GM21367 (cell line): ENCODE measurements at regions not wholly inside any gene's neighbourhood (a gene's known extent, or its start where the extent isn't known, plus 50 kb on each side); places are given as distances from the start of the nearest gene placed in this dataset.
"Not testable (repeated sequence)": the region's sequence is repeated elsewhere in the genome, so short reads cannot be mapped to it uniquely, and the experiment has no call there.

Experiments used
- ATAC-seq: cut with Tn5 transposase; IDR thresholded peaks from one replicate; pipeline ENCODE4 v1.9.1; 2021; ENCODE audit not compliant: unreplicated experiment

- ATAC-seq = not testable (repeated sequence)
These were observed 64.5 kb downstream of the SLC30A10 start for GRCh38 chr1:219863816-219864215.

DNA sequence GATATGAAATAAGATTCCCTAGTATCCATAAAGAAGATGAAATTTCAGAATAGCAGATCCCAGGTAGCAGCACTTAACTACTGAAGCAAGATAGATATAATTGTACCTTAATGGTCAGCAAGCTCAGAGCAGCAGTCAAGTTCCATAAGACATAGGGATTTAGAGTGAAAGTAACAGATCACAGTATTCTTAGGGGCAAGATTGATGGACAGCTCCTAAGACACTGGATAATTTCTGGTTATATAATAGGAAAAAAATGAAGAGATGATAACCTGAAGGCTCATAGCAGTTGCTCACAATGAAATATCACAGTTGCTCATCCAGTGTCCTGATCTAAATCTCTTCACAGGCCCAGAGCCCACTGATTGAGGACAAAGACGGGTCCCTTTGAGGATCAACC is 66.0 kb downstream of the SLC30A10 start:
- no peak for ATAC-seq

DNA sequence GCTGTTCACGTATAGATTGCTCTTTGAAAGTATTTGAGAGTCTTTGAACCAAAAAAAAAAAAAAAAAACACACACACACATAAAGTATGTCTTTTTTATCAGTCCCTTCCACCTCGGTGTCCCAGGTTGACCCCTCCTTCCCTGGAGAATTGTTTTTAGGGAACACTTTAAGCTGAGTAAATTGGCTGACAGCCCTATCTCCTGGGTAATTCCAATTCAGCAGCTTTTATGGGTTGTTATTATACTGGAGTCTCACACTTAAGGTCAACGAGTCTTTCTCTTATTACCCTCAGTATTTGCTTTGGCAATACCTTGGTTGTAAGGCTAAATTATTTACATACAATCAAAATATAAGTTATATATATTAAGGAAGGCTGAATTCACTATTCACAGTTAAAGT is 69.4 kb downstream of the SLC30A10 start:
- ATAC-seq = no peak

- no peak for ATAC-seq
These were observed 81.0 kb downstream of the SLC30A10 start for GRCh38 chr1:219847215-219847855.

GRCh38 chr1:219839595-219839994 is 88.8 kb downstream of the SLC30A10 start:
- not testable (repeated sequence) for ATAC-seq

DNA sequence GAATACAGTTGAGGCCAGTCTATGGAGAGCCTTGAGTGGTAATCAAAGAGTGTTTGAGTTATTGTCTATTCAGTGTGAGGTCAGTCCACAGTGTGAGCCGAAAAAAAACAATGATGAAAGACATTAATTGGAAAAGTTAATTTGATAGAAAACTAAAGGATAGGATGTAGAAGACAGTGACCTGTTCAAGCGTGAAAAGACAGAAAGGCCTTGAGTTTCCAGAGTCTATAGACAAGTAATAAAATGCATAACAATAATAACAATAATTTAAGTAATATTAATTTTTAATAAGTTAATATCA is 90.4 kb downstream of the SLC30A10 start:
- no peak for ATAC-seq

DNA sequence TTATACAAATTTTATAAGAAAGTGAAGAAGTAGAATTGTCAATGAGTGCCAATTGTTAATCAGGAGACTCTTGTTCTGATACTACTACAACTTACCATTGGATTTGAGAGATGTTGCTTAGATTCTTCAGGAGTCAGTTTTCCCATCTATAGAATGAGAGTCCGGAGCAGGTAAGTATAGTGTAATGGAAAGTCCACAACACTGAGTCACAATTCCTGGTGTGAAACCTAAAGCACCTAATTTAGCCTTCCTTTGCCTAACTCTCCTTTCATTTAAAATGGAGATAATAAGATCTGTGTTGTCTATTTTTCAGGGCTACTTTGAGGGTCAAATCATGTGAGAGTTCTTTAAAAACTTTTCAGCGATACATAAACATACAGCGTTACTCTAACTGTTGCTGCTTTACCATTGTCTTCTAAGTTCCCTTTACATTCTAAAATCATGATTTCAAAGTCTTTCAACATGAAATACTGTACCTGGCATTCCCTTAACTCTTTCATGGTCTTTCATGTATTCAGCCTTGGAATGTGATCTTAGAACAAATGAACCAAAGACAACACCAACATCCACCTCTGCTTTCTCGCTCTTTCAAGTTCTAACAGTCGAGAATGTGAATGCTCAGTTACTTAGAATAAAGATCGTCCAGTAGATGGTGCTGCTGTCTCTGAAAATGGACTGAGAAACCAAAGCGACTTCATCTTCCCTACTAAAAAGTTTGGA is 90.9 kb downstream of the SLC30A10 start:
- ATAC-seq = peak; percentile 73

DNA sequence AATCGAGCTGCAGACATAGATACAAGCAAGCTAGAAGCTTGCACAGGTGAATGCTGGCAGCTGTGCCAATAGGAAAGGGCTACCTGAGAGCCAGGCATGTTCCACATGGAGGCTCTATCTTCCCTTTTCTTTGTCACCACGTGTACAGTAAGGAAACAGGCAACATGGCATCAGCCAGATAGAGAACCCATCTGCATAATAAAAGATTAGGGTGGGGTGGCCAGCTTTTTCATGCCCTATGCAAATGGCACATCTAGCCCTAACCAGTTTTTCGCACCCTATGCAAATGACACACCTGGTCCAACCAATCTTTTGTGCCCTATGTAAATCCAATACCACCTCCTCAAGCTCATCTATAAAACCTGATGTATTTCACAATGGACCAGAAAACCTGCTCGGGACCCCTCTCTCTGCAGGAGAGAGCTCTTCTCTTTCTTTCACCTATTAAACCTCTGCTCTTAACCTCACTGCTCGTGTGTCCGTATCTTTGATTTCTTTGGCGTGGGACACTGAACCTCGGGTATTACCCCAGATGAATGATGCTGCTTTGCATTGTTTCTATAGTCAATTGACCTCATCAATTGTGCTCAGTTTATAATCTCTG is 93.9 kb downstream of the SLC30A10 start:
- no peak for ATAC-seq

GRCh38 chr1:219833214-219833815 is 95.0 kb downstream of the SLC30A10 start:
- ATAC-seq = no peak

DNA sequence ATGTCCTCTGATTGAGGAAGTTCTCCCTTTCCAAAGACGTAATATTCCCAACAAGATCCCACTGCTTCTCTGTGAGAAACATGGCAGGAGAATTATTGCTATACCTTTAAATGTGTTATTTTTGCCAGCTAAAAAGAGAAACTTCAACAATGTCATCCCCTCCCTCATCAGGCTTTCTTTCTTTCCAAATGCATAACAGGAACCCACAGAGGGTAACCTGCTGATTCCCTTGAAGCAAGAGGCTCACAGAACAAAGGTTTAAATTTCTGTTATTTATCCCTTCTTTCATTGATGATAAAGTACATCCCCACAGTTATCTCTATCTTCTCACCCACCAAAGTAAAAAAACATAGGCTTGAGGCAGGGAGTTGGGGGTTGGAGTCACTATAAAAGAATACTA is 102.1 kb downstream of the SLC30A10 start:
- no peak for ATAC-seq

GRCh38 chr1:219825355-219825754 is 103.0 kb downstream of the SLC30A10 start:
- ATAC-seq = no peak

DNA sequence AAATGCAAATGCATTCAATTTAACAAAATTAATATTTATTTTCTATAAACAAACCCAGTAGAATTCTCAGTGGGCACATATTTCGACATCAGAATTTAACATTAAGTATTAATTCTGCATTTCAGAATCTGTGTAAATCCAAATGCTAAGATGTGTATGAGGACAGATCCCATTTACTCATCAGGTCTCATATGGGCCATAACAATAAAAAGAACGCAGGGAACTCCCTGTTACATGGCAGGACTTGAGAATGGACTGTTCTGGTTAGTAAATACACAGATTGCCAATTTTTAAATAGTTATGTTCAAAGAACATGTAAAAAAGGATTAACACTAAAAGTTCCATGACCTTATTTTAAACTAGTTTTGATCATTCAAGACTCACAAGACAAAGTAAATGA is 104.0 kb downstream of the SLC30A10 start:
- ATAC-seq = no peak

GRCh38 chr1:219820551-219820950 is 107.8 kb downstream of the SLC30A10 start:
- no peak for ATAC-seq

DNA sequence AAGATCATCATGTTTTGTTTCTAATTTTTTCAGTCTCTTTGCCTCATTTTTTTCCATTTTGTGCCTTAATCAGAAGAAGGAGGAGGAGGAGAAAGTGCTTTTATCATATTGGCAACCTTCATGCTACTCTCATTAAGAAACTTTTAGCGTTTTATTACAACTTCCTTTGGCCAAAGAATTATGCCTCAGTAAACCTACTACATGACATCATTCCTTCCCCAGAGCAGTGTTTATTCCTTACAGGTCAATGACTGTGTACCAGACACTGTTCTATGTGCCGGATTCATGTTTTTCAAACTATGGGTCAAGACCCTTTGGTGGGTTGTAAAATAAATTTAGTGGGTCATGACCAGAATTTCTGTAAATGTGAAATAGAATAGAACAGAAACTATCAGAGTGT is 110.4 kb downstream of the SLC30A10 start:
- no peak for ATAC-seq

- no peak for ATAC-seq
These were observed 115.1 kb downstream of the SLC30A10 start for GRCh38 chr1:219813294-219813693.

- ATAC-seq = peak; percentile 91
These were observed 115.7 kb downstream of the SLC30A10 start for GRCh38 chr1:219812491-219813203.

DNA sequence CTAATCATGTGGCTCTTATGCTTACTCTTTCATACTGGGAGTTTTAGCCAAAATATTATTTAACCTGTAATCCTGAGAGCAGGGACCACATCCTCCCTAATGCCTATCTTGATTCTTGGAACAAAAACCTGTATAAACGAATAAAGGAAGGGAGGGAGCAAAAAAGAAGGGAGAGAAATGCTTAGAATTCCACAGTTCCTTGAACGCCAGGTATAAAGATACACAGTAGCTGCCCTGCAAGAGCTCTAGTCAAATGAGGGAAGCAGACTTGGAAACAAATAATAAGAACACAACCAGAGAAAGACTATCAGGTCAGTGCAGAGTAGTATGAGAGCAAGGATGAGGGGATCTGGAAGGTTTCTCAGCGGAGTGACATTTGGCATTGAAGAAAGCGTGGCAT is 116.3 kb downstream of the SLC30A10 start:
- no peak for ATAC-seq

DNA sequence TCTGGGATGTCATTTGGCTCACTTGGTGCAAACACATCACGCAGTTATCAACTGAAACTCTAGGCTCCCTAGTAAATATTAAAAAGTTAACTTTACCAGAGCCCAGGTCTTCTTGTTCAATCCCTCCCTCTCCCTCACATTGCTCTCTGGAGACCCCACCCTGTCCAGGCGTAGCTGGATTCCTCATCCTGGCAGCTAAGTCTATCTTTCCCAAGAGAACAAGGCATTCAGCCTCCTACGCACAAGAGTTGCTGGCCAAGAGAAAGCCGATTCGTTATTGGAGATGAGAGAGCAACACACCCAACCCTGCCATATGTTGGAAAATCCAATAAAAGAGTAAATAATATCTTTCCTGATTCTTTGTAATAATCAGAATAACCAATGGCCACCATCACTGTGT is 117.9 kb downstream of the SLC30A10 start:
- ATAC-seq = no peak

DNA sequence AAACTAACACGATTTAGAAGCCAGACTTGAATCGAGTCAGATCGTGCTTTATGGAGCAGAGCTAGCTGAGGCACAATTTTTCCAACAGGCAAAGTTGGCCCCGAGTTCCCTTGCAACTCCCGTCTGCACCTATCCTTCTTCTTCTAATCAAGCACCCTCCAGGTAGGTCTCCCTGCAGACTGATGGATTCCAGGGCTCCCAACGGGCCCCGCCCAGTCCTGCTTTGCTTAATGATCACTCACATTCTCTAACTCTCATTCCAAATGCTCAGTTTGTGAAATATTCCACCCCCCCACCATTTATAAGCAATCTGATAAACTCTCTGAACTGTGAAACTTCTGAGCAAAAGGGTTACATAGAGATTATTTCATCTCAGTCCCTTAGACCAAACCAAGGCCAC is 119.6 kb downstream of the SLC30A10 start:
- no peak for ATAC-seq

DNA sequence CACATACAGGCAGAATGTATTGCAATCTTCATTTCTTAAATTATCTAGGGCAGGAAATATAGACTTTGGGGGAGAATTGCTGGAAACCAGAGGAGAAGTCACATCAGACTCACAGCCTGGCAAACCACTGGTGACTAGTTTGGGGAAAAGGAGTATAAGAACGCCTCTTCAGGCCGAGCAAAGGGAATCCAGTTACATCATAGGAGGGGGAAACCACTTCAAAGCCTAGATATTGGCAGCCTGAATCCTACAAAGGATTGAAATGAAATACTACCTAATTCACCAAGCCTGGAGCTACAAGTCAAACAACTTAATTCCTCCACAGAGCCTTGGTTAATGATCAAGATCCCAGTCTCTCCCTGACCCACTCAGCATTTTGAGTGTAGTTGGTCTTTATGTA is 121.7 kb downstream of the SLC30A10 start:
- no peak for ATAC-seq

- no peak for ATAC-seq
These were observed 122.3 kb downstream of the SLC30A10 start for GRCh38 chr1:219806020-219806419.

DNA sequence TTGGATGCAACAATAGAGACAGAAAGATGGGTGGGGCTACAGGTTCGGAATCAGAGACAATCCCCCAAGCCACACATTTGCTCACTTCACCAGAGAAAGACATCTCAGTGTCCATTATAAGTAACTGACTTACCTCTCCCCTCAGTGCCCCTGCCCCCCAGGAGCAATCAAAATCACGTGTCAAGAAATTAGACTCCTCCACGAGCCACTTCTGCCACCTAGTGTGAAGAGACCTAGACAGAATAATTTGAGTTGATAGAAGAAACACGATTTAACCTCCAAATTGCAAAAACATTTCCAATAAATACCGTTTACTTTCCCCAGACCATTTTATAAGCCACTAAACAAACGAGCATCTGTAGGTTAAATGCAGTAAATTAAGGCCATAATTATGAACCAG is 123.2 kb downstream of the SLC30A10 start:
- no peak for ATAC-seq
